Astrocyte (in vitro differentiated cells and primary cell): ENCODE measurements at regions not wholly inside any gene's neighbourhood (a gene's known extent, or its start where the extent isn't known, plus 50 kb on each side); places are given as distances from the start of the nearest gene placed in this dataset.

Experiments
- DNase-seq: peaks from one replicate; pipeline ENCODE4 v3.0.0-alpha.2; 2010; ENCODE audit warnings: low read depth
- FAIRE-seq: peaks from 2 replicates; lab custom pipeline; 2011; peaks lifted over from hg19 to GRCh38; lab: Jason Lieb, UNC
- H2AFZ ChIP-seq: 2 replicates; pipeline ENCODE4 v1.6.0; 2012; ENCODE audit warnings: low read depth, low read length, inconsistent platforms
- H3K27ac ChIP-seq: 2 replicates; pipeline ENCODE4 v1.5.1; 2011; ENCODE audit warnings: low read depth, low read length, inconsistent platforms
- H3K27me3 ChIP-seq: 2 replicates; pipeline ENCODE4 v1.6.0; 2011; ENCODE audit warnings: low read length, inconsistent platforms; ENCODE audit not compliant: insufficient read depth
- H3K36me3 ChIP-seq: 2 replicates; pipeline ENCODE4 v1.5.1; 2011; ENCODE audit warnings: low read length, inconsistent platforms; ENCODE audit not compliant: insufficient read depth
- H3K4me1 ChIP-seq: 2 replicates; pipeline ENCODE4 v1.5.1; 2011; ENCODE audit warnings: low read length, inconsistent platforms; ENCODE audit not compliant: insufficient read depth
- H3K4me2 ChIP-seq: 2 replicates; pipeline ENCODE4 v1.6.0; 2012; ENCODE audit warnings: low read length, inconsistent platforms
- H3K4me3 ChIP-seq: 2 replicates; pipeline ENCODE4 v1.5.1; 2011; ENCODE audit warnings: low read depth, mild to moderate bottlenecking, low read length, inconsistent platforms; ENCODE audit not compliant: insufficient read depth
- H3K79me2 ChIP-seq: 2 replicates; pipeline ENCODE4 v1.6.0; 2012; ENCODE audit warnings: mild to moderate bottlenecking, low read length, inconsistent platforms; ENCODE audit not compliant: insufficient read depth
- H3K9ac ChIP-seq: 2 replicates; pipeline ENCODE4 v1.6.0; 2012; ENCODE audit warnings: mild to moderate bottlenecking, low read length, inconsistent platforms
- H3K9me3 ChIP-seq: 2 replicates; pipeline ENCODE4 v1.5.1; 2012; ENCODE audit warnings: low read depth, mild to moderate bottlenecking, low read length, inconsistent platforms; ENCODE audit not compliant: insufficient read depth
- H4K20me1 ChIP-seq: 2 replicates; pipeline ENCODE4 v1.6.0; 2012; ENCODE audit warnings: low read length, inconsistent platforms; ENCODE audit not compliant: insufficient read depth
- H3K27ac Mint-ChIP-seq: one replicate; pipeline ENCODE4 v1.8.0; 2021; ENCODE audit warnings: mild to moderate bottlenecking, mixed read lengths; ENCODE audit not compliant: unreplicated experiment
- H3K27me3 Mint-ChIP-seq: one replicate; pipeline ENCODE4 v1.8.0; 2021; ENCODE audit warnings: low read depth, mixed read lengths; ENCODE audit not compliant: unreplicated experiment
- H3K36me3 Mint-ChIP-seq: one replicate; pipeline ENCODE4 v1.8.0; 2021; ENCODE audit warnings: low read depth, mixed read lengths; ENCODE audit not compliant: unreplicated experiment
- H3K4me1 Mint-ChIP-seq: one replicate; pipeline ENCODE4 v1.8.0; 2021; ENCODE audit warnings: low read depth, mixed read lengths; ENCODE audit not compliant: unreplicated experiment
- H3K4me3 Mint-ChIP-seq: one replicate; pipeline ENCODE4 v1.8.0; 2021; ENCODE audit warnings: mild to moderate bottlenecking, moderate library complexity, mixed read lengths; ENCODE audit not compliant: unreplicated experiment
- H3K9me3 Mint-ChIP-seq: one replicate; pipeline ENCODE4 v1.8.0; 2021; ENCODE audit warnings: mild to moderate bottlenecking, mixed read lengths; ENCODE audit not compliant: unreplicated experiment
- CTCF ChIP-seq: IDR thresholded peaks from 2 replicates; pipeline ENCODE4 v1.5.1; 2011; ENCODE audit warnings: low read depth, mild to moderate bottlenecking, inconsistent platforms, low read length, moderate library complexity; ENCODE audit not compliant: insufficient read depth
- EZH2 ChIP-seq: IDR thresholded peaks from 2 replicates; pipeline ENCODE4 v1.6.1; 2012; ENCODE audit warnings: mild to moderate bottlenecking, low read length, inconsistent platforms; ENCODE audit not compliant: insufficient read depth

- no peak overlapping the region for H3K4me2 ChIP-seq
- peaks cover 3% of the 10 kb centered on the region for H3K9me3 ChIP-seq
- no peaks in the 10 kb centered on the region for H3K36me3 Mint-ChIP-seq
- TF ChIP-seq EZH2 (no peak), CTCF (no peak)
- H3K36me3 ChIP-seq: no peaks in the 10 kb centered on the region
- H3K4me1 ChIP-seq: no peaks in the 10 kb centered on the region
- no peaks in the 10 kb centered on the region for H3K27me3 Mint-ChIP-seq
- no peak overlapping the region for H3K27ac ChIP-seq
- no peak overlapping the region for H3K9ac ChIP-seq
- no peaks in the 10 kb centered on the region for H3K79me2 ChIP-seq
- FAIRE-seq (no peak), DNase-seq (no peak)
- H3K4me3 ChIP-seq: no peak overlapping the region
- no peak overlapping the region for H3K4me3 Mint-ChIP-seq
- no peaks in the 10 kb centered on the region for H3K4me1 Mint-ChIP-seq
- H3K27ac Mint-ChIP-seq: no peak overlapping the region
- H3K27me3 ChIP-seq: no peaks in the 10 kb centered on the region
- H2AFZ ChIP-seq: no peak overlapping the region
- no peaks in the 10 kb centered on the region for H4K20me1 ChIP-seq
- no peaks in the 10 kb centered on the region for H3K9me3 Mint-ChIP-seq
These were observed 332.2 kb downstream of the HTR1A start for GRCh38 chr5:63629951-63630630.

- no peaks in the 10 kb centered on the region for H3K27me3 ChIP-seq
- no peak overlapping the region for H3K4me3 ChIP-seq
- TF ChIP-seq CTCF (no peak), EZH2 (no peak)
- H3K79me2 ChIP-seq: no peaks in the 10 kb centered on the region
- no peak overlapping the region for H3K4me2 ChIP-seq
- H3K36me3 ChIP-seq: no peaks in the 10 kb centered on the region
- no peaks in the 10 kb centered on the region for H4K20me1 ChIP-seq
- DNase-seq: no peak
- no peak for FAIRE-seq
- H3K4me1 ChIP-seq: no peaks in the 10 kb centered on the region
- H2AFZ ChIP-seq: no peak overlapping the region
- H3K36me3 Mint-ChIP-seq: no peaks in the 10 kb centered on the region
- no peaks in the 10 kb centered on the region for H3K4me1 Mint-ChIP-seq
- H3K27me3 Mint-ChIP-seq: no peaks in the 10 kb centered on the region
- H3K27ac ChIP-seq: no peak overlapping the region
- H3K9me3 Mint-ChIP-seq: no peaks in the 10 kb centered on the region
- no peak overlapping the region for H3K27ac Mint-ChIP-seq
- H3K9ac ChIP-seq: no peak overlapping the region
- no peak overlapping the region for H3K4me3 Mint-ChIP-seq
- no peaks in the 10 kb centered on the region for H3K9me3 ChIP-seq
These were observed 348.8 kb downstream of the HTR1A start for GRCh38 chr5:63613442-63613841.

GRCh38 chr5:63603996-63604395, 358.2 kb downstream of the HTR1A start:
- Mint-ChIP-seq H3K4me3 (no peak overlapping the region), H3K27me3 (no peaks in the 10 kb centered on the region), H3K4me1 (no peaks in the 10 kb centered on the region), H3K36me3 (no peaks in the 10 kb centered on the region), H3K27ac (no peak overlapping the region), H3K9me3 (no peaks in the 10 kb centered on the region)
- no peak overlapping the region for H2AFZ ChIP-seq
- TF ChIP-seq EZH2 (no peak), CTCF (no peak)
- no peak overlapping the region for H3K4me2 ChIP-seq
- H3K4me3 ChIP-seq: no peak overlapping the region
- FAIRE-seq (no peak), DNase-seq (no peak)
- H3K36me3 ChIP-seq: no peaks in the 10 kb centered on the region
- H3K27me3 ChIP-seq: no peaks in the 10 kb centered on the region
- H3K9ac ChIP-seq: no peak overlapping the region
- H4K20me1 ChIP-seq: no peaks in the 10 kb centered on the region
- H3K79me2 ChIP-seq: no peaks in the 10 kb centered on the region
- H3K27ac ChIP-seq: no peak overlapping the region
- H3K9me3 ChIP-seq: no peaks in the 10 kb centered on the region
- H3K4me1 ChIP-seq: no peaks in the 10 kb centered on the region
